ENCODE measurements at regions not wholly inside any gene's neighbourhood (a gene's known extent, or its start where the extent isn't known, plus 50 kb on each side); places are given as distances from the start of the nearest gene placed in this dataset.

- Histone ChIP-seq H3K9me2 (replicated peaks; ENCODE audit: control insufficient read depth, low read length) (no peaks in the 10 kb centered on the region), H3K27ac (ENCODE audit: low read depth, low read length) (no peak overlapping the region), H3K4me3 (ENCODE audit: low read length) (no peak overlapping the region), H4K20me1 (ENCODE audit: control insufficient read depth, insufficient read depth, low read depth, low read length) (no peaks in the 10 kb centered on the region), H3K4me2 (ENCODE audit: low read length) (no peak overlapping the region), H3K4me1 (ENCODE audit: control insufficient read depth, low read length) (no peaks in the 10 kb centered on the region), H3K27me3 (ENCODE audit: control insufficient read depth, low read length) (no peaks in the 10 kb centered on the region), H3K36me3 (ENCODE audit: control insufficient read depth, low read length) (no peaks in the 10 kb centered on the region), H3F3A (ENCODE audit: control insufficient read depth, insufficient read depth) (no peaks in the 10 kb centered on the region), H3K9me3 (ENCODE audit: control insufficient read depth, insufficient read depth, low read length) (no peaks in the 10 kb centered on the region), H3K79me2 (ENCODE audit: control insufficient read depth, low read length) (no peaks in the 10 kb centered on the region)
- TF ChIP-seq EZH2phosphoT487 (IDR thresholded peaks at IDR 0.05; ENCODE audit: borderline replicate concordance, low read length) (no peak), CTCF (IDR thresholded peaks at IDR 0.05; ENCODE audit: low read depth, low read length, poor library complexity, severe bottlenecking) (no peak)
Measured at GRCh38 chr5:175257847-175258194, 186.2 kb downstream of the DRD1 start.

GRCh38 chr5:175257128-175257846 lies 186.7 kb downstream of the DRD1 start:
- no peaks in the 10 kb centered on the region for H3K36me3 ChIP-seq (ENCODE audit: control insufficient read depth, low read length)
- H3K4me2 ChIP-seq (ENCODE audit: low read length): no peak overlapping the region
- no peaks in the 10 kb centered on the region for H3K27me3 ChIP-seq (ENCODE audit: control insufficient read depth, low read length)
- no peaks in the 10 kb centered on the region for H3K9me2 ChIP-seq (replicated peaks; ENCODE audit: control insufficient read depth, low read length)
- H3K4me3 ChIP-seq (ENCODE audit: low read length): no peak overlapping the region
- no peaks in the 10 kb centered on the region for H3F3A ChIP-seq (ENCODE audit: control insufficient read depth, insufficient read depth)
- H4K20me1 ChIP-seq (ENCODE audit: control insufficient read depth, insufficient read depth, low read depth, low read length): no peaks in the 10 kb centered on the region
- no peaks in the 10 kb centered on the region for H3K9me3 ChIP-seq (ENCODE audit: control insufficient read depth, insufficient read depth, low read length)
- H3K27ac ChIP-seq (ENCODE audit: low read depth, low read length): no peak overlapping the region
- no peaks in the 10 kb centered on the region for H3K4me1 ChIP-seq (ENCODE audit: control insufficient read depth, low read length)
- no peaks in the 10 kb centered on the region for H3K79me2 ChIP-seq (ENCODE audit: control insufficient read depth, low read length)
- no peak for TF ChIP-seq CTCF (IDR thresholded peaks at IDR 0.05; ENCODE audit: low read depth, low read length, poor library complexity, severe bottlenecking)
- no peak for TF ChIP-seq EZH2phosphoT487 (IDR thresholded peaks at IDR 0.05; ENCODE audit: borderline replicate concordance, low read length)

GRCh38 chr5:175254155-175254554 lies 189.8 kb downstream of the DRD1 start:
- no peak overlapping the region for H3K4me2 ChIP-seq (ENCODE audit: low read length)
- no peaks in the 10 kb centered on the region for H3K9me3 ChIP-seq (ENCODE audit: control insufficient read depth, insufficient read depth, low read length)
- no peaks in the 10 kb centered on the region for H3F3A ChIP-seq (ENCODE audit: control insufficient read depth, insufficient read depth)
- no peaks in the 10 kb centered on the region for H4K20me1 ChIP-seq (ENCODE audit: control insufficient read depth, insufficient read depth, low read depth, low read length)
- no peaks in the 10 kb centered on the region for H3K27me3 ChIP-seq (ENCODE audit: control insufficient read depth, low read length)
- no peaks in the 10 kb centered on the region for H3K4me1 ChIP-seq (ENCODE audit: control insufficient read depth, low read length)
- H3K27ac ChIP-seq (ENCODE audit: low read depth, low read length): no peak overlapping the region
- TF ChIP-seq EZH2phosphoT487 (IDR thresholded peaks at IDR 0.05; ENCODE audit: borderline replicate concordance, low read length) (no peak), CTCF (IDR thresholded peaks at IDR 0.05; ENCODE audit: low read depth, low read length, poor library complexity, severe bottlenecking) (no peak)
- no peaks in the 10 kb centered on the region for H3K36me3 ChIP-seq (ENCODE audit: control insufficient read depth, low read length)
- no peaks in the 10 kb centered on the region for H3K9me2 ChIP-seq (replicated peaks; ENCODE audit: control insufficient read depth, low read length)
- H3K4me3 ChIP-seq (ENCODE audit: low read length): no peak overlapping the region
- no peaks in the 10 kb centered on the region for H3K79me2 ChIP-seq (ENCODE audit: control insufficient read depth, low read length)

Measured in DOHH2 (cell line).